Heart right ventricle (tissue), 16 donors: ENCODE measurements at regions not wholly inside any gene's neighbourhood (a gene's known extent, or its start where the extent isn't known, plus 50 kb on each side); places are given as distances from the start of the nearest gene placed in this dataset.

Experiments
- ATAC-seq, 8 donors: fragments of 200-7000 bp; cut with Tn5 transposase; one replicate each; pipeline ENCODE4 v1.9.1; 2020; ENCODE audit warnings: mild to moderate bottlenecking in 8 of 8, moderate library complexity in 8 of 8, moderate number of reproducible peaks in 1 of 8
- DNase-seq, 2 donors: peaks; one replicate each; pipeline ENCODE4 v3.0.0-alpha.2; 2020
- H3K27ac ChIP-seq, 10 donors: fragments of 200-600 bp; sonication (generic) in 2 of 10; one replicate each; pipeline versions ENCODE4 v1.5.0 to v1.8.0; 2020 to 2022; ENCODE audit warnings: mild to moderate bottlenecking in 3 of 10
- H3K27me3 ChIP-seq, 7 donors: fragments of 200-600 bp; one replicate each; pipeline ENCODE4 v1.8.0; 2021 to 2022; ENCODE audit warnings: mild to moderate bottlenecking in 2 of 7
- H3K36me3 ChIP-seq, 9 donors: fragments of 200-600 bp; sonication (generic) in 1 of 9; one replicate each; pipeline versions ENCODE4 v1.5.0 to v1.8.0; 2020 to 2022; ENCODE audit warnings: mild to moderate bottlenecking in 2 of 9
- H3K4me1 ChIP-seq, 9 donors: fragments of 200-600 bp; sonication (generic) in 1 of 9; one replicate each; pipeline versions ENCODE4 v1.5.0 to v1.8.0; 2020 to 2022; ENCODE audit warnings: mild to moderate bottlenecking in 4 of 9
- H3K4me3 ChIP-seq, 10 donors: fragments of 200-600 bp; sonication (generic) in 2 of 10; one replicate each; pipeline versions ENCODE4 v1.5.0 to v1.8.0; 2020 to 2022; ENCODE audit warnings: mild to moderate bottlenecking in 7 of 10, moderate library complexity in 2 of 10
- H3K9me3 ChIP-seq, 11 donors: fragments of 200-600 bp in 10 of 11; sonication (generic) in 2 of 11; one replicate each; pipeline versions ENCODE4 v1.5.0 to v1.8.0; 2013 to 2022; ENCODE audit warnings: mild to moderate bottlenecking in 2 of 11, control low read depth in 1 of 11, moderate library complexity in 1 of 11
- WGBS, 2 donors: extraction: QIAGEN DNeasy Blood & Tissue Kit; methylation state at CpG; one replicate each; pipeline ENCODE4 v1.1.7; 2013; ENCODE audit warnings: inconsistent platforms in 1 of 2; 5-methylcytosine and 5-hydroxymethylcytosine counted together
- intact Hi-C, 10 donors: fragments of 100-400 bp; cut with DNase I; formaldehyde crosslinking; loops; one replicate each; pipeline versions ENCODE4 v1.11.1 to v1.14.2; 2022
- TF ChIP-seq, protein P1 (sequence below), 9 donors: fragments of 200-600 bp; sonication (generic) in 2 of 9; IDR thresholded peaks; one replicate each; pipeline versions ENCODE4 v1.5.0 to v1.8.0; 2021 to 2022; ENCODE audit warnings: antibody characterized with exemption in 9 of 9, mild to moderate bottlenecking in 5 of 9, moderate library complexity in 1 of 9
- donor health status: Arrhythmogenic right ventricular cardiomyopathy.
- donor health status: ischemic (EF 13 %, LVEDD 7.1; RV severe dilation, severe dysfunction).
- donor health status: healthy with polysubstance abuse.
- donor health status: DM: no; HTN: yes; CAD: no.
- donor health status: DM: no; HTN: no; CAD: no.
- donor health status: ischemic (EF 25% LVEDD 6.9; RV normal size, moderate dysfunction).
- donor health status: ischemic (EF 25% LVEDD 5.7; RV mildly dilated, moderate dysfunction).
- donor health status: healthy.
- donor health status: DM: yes; HTN: yes; CAD: no.
- donor health status: Ischemic cardiomyopathy.
- donor health status: ischemic (EF 35%, LVEDD 5.7; RV mildly dilated, moderate dysfunction).
- donor health status: nonischemic (EF 11% LVEDD 7.7; RV severe dilation, severe dysfunction).
- donor health status: DM: yes; HTN: yes; CAD: no.
- donor health status: PGD.
- donor health status: ischemic (EF 29% LVEDD 5.4; RV normal size, mild dysfunction).
- donor health status: nonischemic (EF 23%, LVEDD 6.1; RV moderate dilation, normal function).

DNA sequence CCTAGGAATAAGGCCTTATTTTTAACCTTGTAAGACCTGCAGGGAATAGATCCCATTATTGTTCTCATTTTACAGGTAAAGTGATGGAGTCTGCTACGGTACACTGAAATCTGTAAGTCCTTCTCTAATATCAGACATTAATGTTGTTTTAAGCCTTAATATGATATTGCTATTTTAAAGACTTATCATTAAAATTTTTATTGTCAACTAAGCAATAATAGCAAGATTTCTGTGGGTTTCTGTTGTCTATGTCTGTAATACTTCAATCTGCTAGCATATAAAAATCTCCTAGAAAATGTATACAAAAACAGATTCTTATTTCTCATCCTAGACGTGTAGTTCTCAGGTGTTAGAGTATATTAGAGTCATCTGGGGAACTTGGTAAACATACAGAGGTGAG, 317.5 kb upstream of the TENM4 start:
- H3K4me1 ChIP-seq = peaks cover 0 to 5% (median 0%) of the 10 kb centered on the region in 9 donors
- H3K9me3 ChIP-seq = peaks cover 0 to 1% (median 0%) of the 10 kb centered on the region in 11 donors
- H3K27me3 ChIP-seq = no peaks in the 10 kb centered on the region
- 79 to 82% methylated on average over 2 of the region's 2 CpGs for WGBS, 2 donors
- no peak overlapping the region for H3K4me3 ChIP-seq
- no peak overlapping the region for H3K27ac ChIP-seq
- ATAC-seq = no peak
- TF ChIP-seq, protein P1, sequence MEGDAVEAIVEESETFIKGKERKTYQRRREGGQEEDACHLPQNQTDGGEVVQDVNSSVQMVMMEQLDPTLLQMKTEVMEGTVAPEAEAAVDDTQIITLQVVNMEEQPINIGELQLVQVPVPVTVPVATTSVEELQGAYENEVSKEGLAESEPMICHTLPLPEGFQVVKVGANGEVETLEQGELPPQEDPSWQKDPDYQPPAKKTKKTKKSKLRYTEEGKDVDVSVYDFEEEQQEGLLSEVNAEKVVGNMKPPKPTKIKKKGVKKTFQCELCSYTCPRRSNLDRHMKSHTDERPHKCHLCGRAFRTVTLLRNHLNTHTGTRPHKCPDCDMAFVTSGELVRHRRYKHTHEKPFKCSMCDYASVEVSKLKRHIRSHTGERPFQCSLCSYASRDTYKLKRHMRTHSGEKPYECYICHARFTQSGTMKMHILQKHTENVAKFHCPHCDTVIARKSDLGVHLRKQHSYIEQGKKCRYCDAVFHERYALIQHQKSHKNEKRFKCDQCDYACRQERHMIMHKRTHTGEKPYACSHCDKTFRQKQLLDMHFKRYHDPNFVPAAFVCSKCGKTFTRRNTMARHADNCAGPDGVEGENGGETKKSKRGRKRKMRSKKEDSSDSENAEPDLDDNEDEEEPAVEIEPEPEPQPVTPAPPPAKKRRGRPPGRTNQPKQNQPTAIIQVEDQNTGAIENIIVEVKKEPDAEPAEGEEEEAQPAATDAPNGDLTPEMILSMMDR (IDR thresholded peaks at IDR 0.05) = no peak
- intact Hi-C loops = no loop called here
- DNase-seq = no peak
- H3K36me3 ChIP-seq = no peaks in the 10 kb centered on the region

DNA sequence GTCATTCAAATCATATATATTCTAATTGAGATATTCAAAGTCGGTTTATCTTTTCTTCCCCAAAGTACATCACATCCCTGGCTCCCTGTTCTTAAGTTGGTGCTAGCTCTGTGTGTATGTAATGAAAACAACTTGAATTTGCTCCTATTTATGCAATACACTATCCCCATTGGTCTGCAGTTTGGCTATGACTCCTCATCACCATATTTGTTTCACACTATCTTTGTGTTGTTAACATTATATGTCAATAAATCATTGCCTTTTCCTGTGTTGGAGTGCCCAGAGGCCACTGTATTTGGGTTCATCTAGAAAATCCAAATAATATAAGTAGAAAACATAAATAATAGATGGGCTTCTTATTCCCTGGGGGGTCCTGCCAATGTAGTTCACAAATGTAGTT, 306.6 kb upstream of the TENM4 start:
- H3K9me3 ChIP-seq = peaks cover 0 to 7% (median 0%) of the 10 kb centered on the region in 11 donors
- no peak overlapping the region for H3K27ac ChIP-seq
- H3K4me1 ChIP-seq = no peaks in the 10 kb centered on the region
- TF ChIP-seq, protein P1 (IDR thresholded peaks at IDR 0.05) = no peak
- H3K36me3 ChIP-seq = no peaks in the 10 kb centered on the region
- no peak overlapping the region for H3K4me3 ChIP-seq
- ATAC-seq (no peak), DNase-seq (no peak)
- peaks cover 0 to 4% (median 0%) of the 10 kb centered on the region in 7 donors for H3K27me3 ChIP-seq
- 94 to 95% methylated on average over 1 of the region's 1 CpG for WGBS, 2 donors
- intact Hi-C loops = no loop called here

DNA sequence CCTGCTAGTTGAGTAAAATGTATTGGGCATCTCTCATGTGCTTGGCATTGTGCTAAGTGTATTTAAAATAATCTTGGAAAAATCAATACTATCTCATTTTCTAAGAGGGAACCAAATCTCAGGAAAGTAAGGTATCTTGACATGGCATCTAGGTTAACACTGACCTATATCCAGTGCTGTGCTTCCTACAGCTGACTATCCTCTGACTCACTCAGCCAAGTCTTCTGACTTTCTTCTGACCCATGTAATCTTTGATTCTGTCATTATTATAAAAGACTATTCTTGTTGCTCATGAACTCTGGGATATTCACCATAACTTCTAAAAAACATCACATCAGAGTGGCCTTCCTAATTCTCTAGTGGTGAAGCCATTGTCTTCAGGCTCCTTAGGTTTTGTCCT, 304.1 kb upstream of the TENM4 start:
- intact Hi-C loops = no loop called here
- TF ChIP-seq, protein P1 (IDR thresholded peaks at IDR 0.05) = no peak

DNA sequence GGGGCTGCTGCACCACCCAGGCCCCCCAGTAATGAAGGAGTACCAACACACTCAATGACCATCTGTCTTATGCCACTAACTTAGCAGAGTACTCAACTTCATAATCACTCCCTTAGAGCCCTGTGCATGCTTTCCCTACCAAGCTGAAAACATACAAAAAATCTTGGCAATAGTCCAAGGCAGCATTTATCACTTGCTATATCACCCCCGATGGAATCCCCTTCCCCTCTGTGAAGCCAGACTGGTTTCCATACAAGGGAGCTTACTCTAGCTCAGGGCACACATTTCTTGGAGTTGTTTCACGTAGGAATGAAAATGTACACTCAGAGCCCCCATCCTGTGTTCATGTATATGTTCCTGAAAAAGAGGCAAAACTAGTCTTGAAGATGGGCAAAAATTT, 301.3 kb upstream of the TENM4 start:
- no peak overlapping the region for H3K4me3 ChIP-seq
- WGBS, 2 donors = 44 to 55% methylated on average over 2 of the region's 2 CpGs
- ATAC-seq (no peak), DNase-seq (no peak)
- TF ChIP-seq, protein P1 (IDR thresholded peaks at IDR 0.05) = no peak
- H3K9me3 ChIP-seq = no peaks in the 10 kb centered on the region
- H3K27ac ChIP-seq = no peak overlapping the region
- intact Hi-C loops = no loop called here
- no peaks in the 10 kb centered on the region for H3K4me1 ChIP-seq
- peaks cover 0 to 4% (median 0%) of the 10 kb centered on the region in 7 donors for H3K27me3 ChIP-seq
- H3K36me3 ChIP-seq = no peaks in the 10 kb centered on the region

More for the DNA sequence above, 304.1 kb upstream of the TENM4 start:
- no peaks in the 10 kb centered on the region for H3K9me3 ChIP-seq
- DNase-seq (no peak), ATAC-seq (no peak)
- peaks cover 0 to 4% (median 0%) of the 10 kb centered on the region in 7 donors for H3K27me3 ChIP-seq
- no peak overlapping the region for H3K4me3 ChIP-seq
- no peak overlapping the region for H3K27ac ChIP-seq
- no peaks in the 10 kb centered on the region for H3K4me1 ChIP-seq
- H3K36me3 ChIP-seq = no peaks in the 10 kb centered on the region
